Esophagus squamous epithelium (tissue), 5 donors: ENCODE measurements at regions not wholly inside any gene's neighbourhood (a gene's known extent, or its start where the extent isn't known, plus 50 kb on each side); places are given as distances from the start of the nearest gene placed in this dataset.

Experiments used
- DNase-seq: peaks from one replicate; lab custom pipeline; 2025; lab: John Stamatoyannopoulos, UW
- H3K27ac ChIP-seq, 4 donors: fragments of 200-600 bp; sonication (generic); one replicate each; pipeline ENCODE4 v1.5.1; 2016 to 2019; ENCODE audit warnings: mild to moderate bottlenecking in 1 of 4
- H3K27me3 ChIP-seq, 4 donors: fragments of 200-600 bp; sonication (generic); 1 replicate in 3 of 4; 2 replicates in 1 of 4; pipeline versions ENCODE4 v1.5.1 to v1.6.0; 2017 to 2021; ENCODE audit warnings: antibody characterized with exemption in 1 of 4
- H3K36me3 ChIP-seq, 3 donors: fragments of 200-600 bp; sonication (generic); one replicate each; pipeline ENCODE4 v1.5.1; 2016 to 2019
- H3K4me1 ChIP-seq, 3 donors: fragments of 200-600 bp; sonication (generic); one replicate each; pipeline ENCODE4 v1.5.1; 2017 to 2019
- H3K4me3 ChIP-seq, 4 donors: fragments of 200-600 bp; sonication (generic); 1 replicate in 3 of 4; 2 replicates in 1 of 4; pipeline ENCODE4 v1.5.1; 2016 to 2019; ENCODE audit warnings: mild to moderate bottlenecking in 2 of 4, moderate library complexity in 1 of 4
- H3K9me3 ChIP-seq, 3 donors: fragments of 200-600 bp; sonication (generic); one replicate each; pipeline ENCODE4 v1.5.1; 2016 to 2019
- POLR2A ChIP-seq, 4 donors: fragments of 450-650 bp; IDR thresholded peaks; one replicate each; pipeline ENCODE4 v1.6.1; 2017; ENCODE audit warnings: antibody characterized with exemption in 4 of 4, mild to moderate bottlenecking in 4 of 4, moderate library complexity in 3 of 4
- WGBS, 2 donors: methylation state at CpG; one replicate each; pipeline ENCODE4 v1.1.5; 2018; 5-methylcytosine and 5-hydroxymethylcytosine counted together
- intact Hi-C: fragments of 100-400 bp; cut with DNase I; formaldehyde crosslinking; loops from one replicate; pipeline ENCODE4 v1.15.0; 2022
- TF ChIP-seq, protein P1 (sequence below), 6 experiments: fragments of 450-650 bp in 4 of 6; fragments of 200-600 bp in 2 of 6; sonication (generic) in 2 of 6; IDR thresholded peaks; one replicate each; pipeline ENCODE4 v1.5.1; 2016 to 2019; ENCODE audit warnings: antibody characterized with exemption in 6 of 6, mild to moderate bottlenecking in 4 of 6, moderate library complexity in 4 of 6
- donor health status: DM: yes; HTN: yes; CAD: no.

DNA sequence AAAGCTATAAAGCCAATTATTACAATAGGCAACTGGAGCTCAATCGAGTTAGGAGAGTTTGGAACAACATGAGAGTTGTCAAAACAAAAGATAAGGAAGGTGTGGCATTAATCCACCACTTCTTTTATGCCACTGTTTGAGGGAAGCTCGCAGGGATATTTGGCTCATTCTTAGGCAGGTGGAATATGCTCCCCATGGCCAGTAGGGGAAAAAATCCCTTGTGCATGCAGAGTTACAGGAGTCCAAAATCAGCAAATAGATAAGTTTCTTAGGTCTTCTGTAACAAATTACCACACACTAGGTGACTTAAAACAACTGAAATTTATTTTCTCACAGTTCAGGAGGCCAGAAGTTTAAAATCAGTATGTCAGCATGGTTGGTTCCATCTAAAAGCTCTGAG lies 135.4 kb upstream of the SYNPR start:
- no peak for DNase-seq
- Histone ChIP-seq H3K4me1 (no peaks in the 10 kb centered on the region), H3K9me3 (no peaks in the 10 kb centered on the region), H3K4me3 (no peak overlapping the region), H3K27me3 (no peaks in the 10 kb centered on the region), H3K27ac (no peak overlapping the region), H3K36me3 (no peaks in the 10 kb centered on the region)
- WGBS, 2 donors = 29 to 34% methylated on average over 2 of the region's 2 CpGs
- TF ChIP-seq POLR2A (IDR thresholded peaks at IDR 0.05) = no peak
- TF ChIP-seq, protein P1, sequence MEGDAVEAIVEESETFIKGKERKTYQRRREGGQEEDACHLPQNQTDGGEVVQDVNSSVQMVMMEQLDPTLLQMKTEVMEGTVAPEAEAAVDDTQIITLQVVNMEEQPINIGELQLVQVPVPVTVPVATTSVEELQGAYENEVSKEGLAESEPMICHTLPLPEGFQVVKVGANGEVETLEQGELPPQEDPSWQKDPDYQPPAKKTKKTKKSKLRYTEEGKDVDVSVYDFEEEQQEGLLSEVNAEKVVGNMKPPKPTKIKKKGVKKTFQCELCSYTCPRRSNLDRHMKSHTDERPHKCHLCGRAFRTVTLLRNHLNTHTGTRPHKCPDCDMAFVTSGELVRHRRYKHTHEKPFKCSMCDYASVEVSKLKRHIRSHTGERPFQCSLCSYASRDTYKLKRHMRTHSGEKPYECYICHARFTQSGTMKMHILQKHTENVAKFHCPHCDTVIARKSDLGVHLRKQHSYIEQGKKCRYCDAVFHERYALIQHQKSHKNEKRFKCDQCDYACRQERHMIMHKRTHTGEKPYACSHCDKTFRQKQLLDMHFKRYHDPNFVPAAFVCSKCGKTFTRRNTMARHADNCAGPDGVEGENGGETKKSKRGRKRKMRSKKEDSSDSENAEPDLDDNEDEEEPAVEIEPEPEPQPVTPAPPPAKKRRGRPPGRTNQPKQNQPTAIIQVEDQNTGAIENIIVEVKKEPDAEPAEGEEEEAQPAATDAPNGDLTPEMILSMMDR (IDR thresholded peaks at IDR 0.05) = no peak
- intact Hi-C loops = no loop called here

DNA sequence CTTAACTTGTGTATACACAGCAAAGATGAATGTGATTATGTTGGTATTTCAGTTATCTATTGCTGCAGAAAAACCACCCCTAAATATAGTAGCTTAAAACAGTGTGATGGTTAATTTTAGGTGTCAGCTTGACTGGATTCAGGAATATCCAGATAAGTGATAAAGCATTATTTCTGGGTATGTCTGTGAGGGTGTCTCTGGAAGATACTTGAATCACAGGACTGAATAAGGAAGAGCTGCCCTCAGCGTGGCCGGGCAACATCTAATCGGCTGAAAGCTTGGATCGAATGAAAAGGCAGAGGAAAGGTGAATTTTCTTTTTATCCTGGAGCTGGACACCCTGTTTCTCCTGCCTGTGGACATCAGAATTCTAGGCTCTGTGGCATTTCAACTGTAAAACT lies 132.0 kb upstream of the SYNPR start:
- H3K9me3 ChIP-seq = no peaks in the 10 kb centered on the region
- no peaks in the 10 kb centered on the region for H3K27me3 ChIP-seq
- no peaks in the 10 kb centered on the region for H3K4me1 ChIP-seq
- H3K36me3 ChIP-seq = no peaks in the 10 kb centered on the region
- intact Hi-C loops = no loop called here
- no peak overlapping the region for H3K27ac ChIP-seq
- H3K4me3 ChIP-seq = no peak overlapping the region
- WGBS, 2 donors = 87 to 93% methylated on average over 4 of the region's 4 CpGs
- DNase-seq = no peak
- no peak for TF ChIP-seq POLR2A (IDR thresholded peaks at IDR 0.05)
- TF ChIP-seq, protein P1 (IDR thresholded peaks at IDR 0.05) = no peak

DNA sequence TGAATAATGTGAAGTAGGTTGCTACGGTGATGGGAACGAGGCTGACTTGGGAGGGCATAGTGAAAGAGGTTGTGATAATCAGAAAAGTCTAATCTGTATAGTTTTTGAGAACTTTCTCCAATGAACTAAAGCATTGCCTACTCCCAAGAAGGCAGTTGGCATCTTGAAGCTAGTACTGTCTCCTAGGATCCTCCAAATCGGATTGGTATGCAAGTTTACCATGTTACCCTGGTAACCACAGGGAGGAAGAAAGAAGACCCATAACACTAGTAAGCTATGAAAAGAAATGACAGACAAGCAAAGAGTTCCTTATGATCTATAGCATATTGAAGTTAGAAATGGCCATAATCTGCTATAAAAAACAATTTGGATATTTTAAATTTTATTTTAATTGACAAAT lies 127.2 kb upstream of the SYNPR start:
- intact Hi-C loops = no loop called here
- no peaks in the 10 kb centered on the region for H3K9me3 ChIP-seq
- 50 to 55% methylated on average over 3 of the region's 3 CpGs for WGBS, 2 donors
- H3K27me3 ChIP-seq = no peaks in the 10 kb centered on the region
- no peaks in the 10 kb centered on the region for H3K4me1 ChIP-seq
- DNase-seq = no peak
- no peak overlapping the region for H3K27ac ChIP-seq
- TF ChIP-seq POLR2A (IDR thresholded peaks at IDR 0.05) = no peak
- TF ChIP-seq, protein P1 (IDR thresholded peaks at IDR 0.05) = no peak
- H3K4me3 ChIP-seq = no peak overlapping the region
- no peaks in the 10 kb centered on the region for H3K36me3 ChIP-seq

DNA sequence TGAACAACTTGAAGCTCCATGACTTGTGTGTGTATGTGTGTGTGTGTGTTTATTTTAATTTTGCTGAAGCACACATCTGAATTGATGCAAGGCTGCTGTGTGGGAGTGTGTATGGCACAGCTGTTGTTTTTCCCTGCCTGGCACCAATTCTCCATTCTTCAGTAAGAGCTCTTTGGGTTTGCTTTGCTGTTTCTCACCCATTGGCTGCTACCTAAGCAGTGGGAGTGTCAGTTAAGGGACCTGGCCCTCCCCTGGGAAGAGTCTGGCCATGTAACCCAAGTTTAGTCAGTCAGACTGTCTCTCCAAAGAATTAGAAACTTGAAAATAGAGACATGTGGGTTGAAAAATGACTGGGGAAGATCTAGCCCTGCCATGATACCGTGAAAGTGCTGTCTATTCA lies 126.2 kb upstream of the SYNPR start:
- intact Hi-C loops = no loop called here
- WGBS, 2 donors = 50 to 56% methylated on average over 1 of the region's 1 CpG
- DNase-seq = no peak
- H3K4me1 ChIP-seq = no peaks in the 10 kb centered on the region
- no peak overlapping the region for H3K27ac ChIP-seq
- H3K4me3 ChIP-seq = no peak overlapping the region
- TF ChIP-seq POLR2A (IDR thresholded peaks at IDR 0.05) = no peak
- TF ChIP-seq, protein P1 (IDR thresholded peaks at IDR 0.05) = no peak
- H3K36me3 ChIP-seq = no peaks in the 10 kb centered on the region
- H3K9me3 ChIP-seq = no peaks in the 10 kb centered on the region
- H3K27me3 ChIP-seq = no peaks in the 10 kb centered on the region

DNA sequence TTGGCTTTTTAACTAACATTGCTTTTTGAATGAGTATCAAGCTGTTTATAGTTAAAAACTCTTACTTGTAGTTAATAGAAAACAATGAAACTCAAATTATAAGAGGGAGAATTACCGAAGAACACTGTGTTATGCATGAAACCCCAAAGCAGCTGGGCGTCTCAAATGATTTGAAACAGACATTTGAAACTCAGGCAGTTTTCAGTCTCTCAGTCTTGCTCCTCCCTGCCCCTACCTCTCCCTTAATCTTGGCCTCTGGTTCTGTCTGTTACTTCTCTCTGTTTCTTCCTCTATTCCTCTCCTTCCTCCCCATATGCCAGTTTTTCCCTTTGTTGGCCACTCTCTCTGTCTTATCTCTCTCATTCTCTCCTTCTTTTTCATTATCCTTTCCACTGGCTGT lies 118.3 kb upstream of the SYNPR start:
- intact Hi-C loops = no loop called here
- TF ChIP-seq POLR2A (IDR thresholded peaks at IDR 0.05) = no peak
- TF ChIP-seq, protein P1 (IDR thresholded peaks at IDR 0.05) = no peak

More for the DNA sequence above, 118.3 kb upstream of the SYNPR start:
- H3K36me3 ChIP-seq = no peaks in the 10 kb centered on the region
- H3K4me1 ChIP-seq = no peaks in the 10 kb centered on the region
- no peak for DNase-seq
- no peaks in the 10 kb centered on the region for H3K9me3 ChIP-seq
- no peak overlapping the region for H3K27ac ChIP-seq
- H3K4me3 ChIP-seq = no peak overlapping the region
- H3K27me3 ChIP-seq = no peaks in the 10 kb centered on the region
- WGBS, 2 donors = 50 to 63% methylated on average over 2 of the region's 2 CpGs
